Transverse colon (tissue), 4 donors: ENCODE measurements at regions not wholly inside any gene's neighbourhood (a gene's known extent, or its start where the extent isn't known, plus 50 kb on each side); places are given as distances from the start of the nearest gene placed in this dataset.

Experiments
- DNase-seq: peaks from one replicate; pipeline ENCODE4 v3.0.0-alpha.2; 2019
- H3K27ac ChIP-seq, 4 donors: fragments of 200-600 bp; sonication (generic); 2 replicates each; pipeline ENCODE4 v1.5.1; 2016 to 2018; ENCODE audit warnings: inconsistent platforms in 4 of 4
- H3K27me3 ChIP-seq: fragments of 200-600 bp; sonication (generic); 2 replicates; pipeline ENCODE4 v1.5.1; 2017; ENCODE audit warnings: inconsistent platforms
- H3K36me3 ChIP-seq, 4 donors: fragments of 200-600 bp; sonication (generic); 2 replicates each; pipeline ENCODE4 v1.5.1; 2017 to 2019; ENCODE audit warnings: inconsistent platforms in 4 of 4
- H3K4me1 ChIP-seq, 4 donors: fragments of 200-600 bp; sonication (generic); 2 replicates each; pipeline ENCODE4 v1.5.1; 2017 to 2020; ENCODE audit warnings: inconsistent platforms in 4 of 4
- H3K4me3 ChIP-seq, 4 donors: fragments of 200-600 bp; sonication (generic); 1 replicate in 1 of 4; 2 replicates in 3 of 4; pipeline versions ENCODE4 v1.5.1 to v1.6.1; 2017 to 2019; ENCODE audit warnings: inconsistent platforms in 4 of 4
- H3K9me3 ChIP-seq, 2 donors: fragments of 200-600 bp; sonication (generic); 2 replicates each; pipeline ENCODE4 v1.5.1; 2017 to 2019; ENCODE audit warnings: inconsistent platforms in 2 of 2
- CTCF ChIP-seq, 5 experiments: fragments of 200-600 bp in 3 of 5; fragments of 450-650 bp in 2 of 5; sonication (generic) in 3 of 5; IDR thresholded peaks; 1 replicate in 2 of 5; 2 replicates in 3 of 5; pipeline ENCODE4 v1.5.1; 2016 to 2017; ENCODE audit warnings: antibody characterized with exemption in 5 of 5, inconsistent platforms in 3 of 5, mild to moderate bottlenecking in 2 of 5, moderate library complexity in 1 of 5
- EP300 ChIP-seq: sonication (generic); formaldehyde crosslinking; IDR thresholded peaks from one replicate; pipeline ENCODE4 v1.6.1; 2017; ENCODE audit warnings: antibody characterized with exemption, low read depth
- POLR2A ChIP-seq: fragments of 450-650 bp; IDR thresholded peaks from one replicate; pipeline ENCODE4 v1.6.1; 2016; ENCODE audit warnings: antibody characterized with exemption, mild to moderate bottlenecking, moderate library complexity
- POLR2AphosphoS5 ChIP-seq, 3 donors: sonication (generic); formaldehyde crosslinking; IDR thresholded peaks; one replicate each; pipeline ENCODE4 v1.6.1; 2016; ENCODE audit warnings: antibody characterized with exemption in 3 of 3
- WGBS, 2 donors: methylation state at CpG; one replicate each; pipeline ENCODE4 v1.1.5; 2018; ENCODE audit warnings: low coverage in 1 of 2; 5-methylcytosine and 5-hydroxymethylcytosine counted together
- in situ Hi-C, 4 donors: fragments of 200-750 bp; cut with MboI; loops; one replicate each; pipeline versions ENCODE4 v1.15.0 to v1.15.1; 2017; ENCODE audit warnings: low sequenced_read_pairs in 3 of 4, low pct_ligation_motif_present in 1 of 4, low pct_unique_long_range_greater_than_20kb in 1 of 4
- intact Hi-C: fragments of 100-400 bp; cut with DNase I; formaldehyde crosslinking; loops from one replicate; pipeline ENCODE4 v1.15.1; 2023; ENCODE audit warnings: low total_unique reads

DNA sequence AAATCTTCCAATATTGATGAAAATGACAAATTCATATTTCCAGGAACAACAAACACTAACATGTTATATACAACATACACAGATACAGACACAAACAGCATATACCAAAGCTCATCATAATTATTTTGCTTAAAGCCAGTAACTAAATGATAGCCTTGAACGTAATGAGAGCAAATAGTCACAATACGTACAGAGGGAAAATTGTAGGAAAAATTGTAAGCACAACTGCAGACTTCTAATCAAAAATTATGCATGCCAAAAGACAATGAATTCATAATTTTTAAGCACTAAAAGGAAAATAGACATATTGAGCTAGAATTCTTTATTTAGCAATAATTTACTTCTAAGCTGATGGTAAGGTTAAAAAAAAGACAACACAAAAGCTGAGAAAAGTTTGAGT, 1466.9 kb upstream of the CELF2 start:
- H3K4me3 ChIP-seq: no peak overlapping the region
- WGBS, 2 donors: 88% methylated on average over 2 of the region's 2 CpGs
- H3K27me3 ChIP-seq: no peaks in the 10 kb centered on the region
- peaks cover 0 to 9% (median 0%) of the 10 kb centered on the region in 4 donors for H3K4me1 ChIP-seq
- H3K9me3 ChIP-seq: peaks cover 0 to 7% of the 10 kb centered on the region in 2 donors
- DNase-seq: no peak
- H3K27ac ChIP-seq: no peak overlapping the region
- no peaks in the 10 kb centered on the region for H3K36me3 ChIP-seq
- in situ Hi-C loops: no loop called here
- intact Hi-C loops: no loop called here
- TF ChIP-seq EP300 (no peak), CTCF (IDR thresholded peaks at IDR 0.05) (no peak), POLR2A (no peak), POLR2AphosphoS5 (IDR thresholded peaks at IDR 0.05) (no peak)

DNA sequence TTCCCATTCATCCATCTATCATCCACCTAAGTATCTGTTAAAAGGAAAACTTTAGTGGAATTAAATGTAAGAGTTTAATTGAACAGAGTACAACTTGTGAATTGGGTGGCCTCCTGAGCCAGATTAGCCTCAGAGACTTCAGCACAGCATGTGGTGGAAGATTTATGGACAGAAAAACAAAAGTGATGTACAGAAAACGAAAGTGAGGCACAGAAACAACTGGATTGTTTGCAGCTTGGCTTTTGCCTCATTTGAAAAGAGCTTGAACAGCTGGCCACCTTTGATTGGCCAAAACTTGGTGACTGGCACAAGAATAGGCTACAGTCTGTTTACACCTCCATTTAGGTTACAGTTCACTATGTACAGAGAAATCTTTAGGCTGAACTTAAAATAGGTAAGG, 1463.4 kb upstream of the CELF2 start:
- Histone ChIP-seq H3K27me3 (no peaks in the 10 kb centered on the region), H3K9me3 (peaks cover 0 to 7% of the 10 kb centered on the region in 2 donors), H3K4me1 (peaks cover 0 to 6% (median 0%) of the 10 kb centered on the region in 4 donors), H3K27ac (no peak overlapping the region), H3K4me3 (no peak overlapping the region), H3K36me3 (no peaks in the 10 kb centered on the region)
- in situ Hi-C loops (no loop called here), intact Hi-C loops (no loop called here)
- no peak for TF ChIP-seq POLR2AphosphoS5 (IDR thresholded peaks at IDR 0.05)
- no peak for TF ChIP-seq EP300
- no peak for TF ChIP-seq POLR2A
- 13 to 38% methylated on average over 1 of the region's 1 CpG for WGBS, 2 donors
- no peak for DNase-seq

DNA sequence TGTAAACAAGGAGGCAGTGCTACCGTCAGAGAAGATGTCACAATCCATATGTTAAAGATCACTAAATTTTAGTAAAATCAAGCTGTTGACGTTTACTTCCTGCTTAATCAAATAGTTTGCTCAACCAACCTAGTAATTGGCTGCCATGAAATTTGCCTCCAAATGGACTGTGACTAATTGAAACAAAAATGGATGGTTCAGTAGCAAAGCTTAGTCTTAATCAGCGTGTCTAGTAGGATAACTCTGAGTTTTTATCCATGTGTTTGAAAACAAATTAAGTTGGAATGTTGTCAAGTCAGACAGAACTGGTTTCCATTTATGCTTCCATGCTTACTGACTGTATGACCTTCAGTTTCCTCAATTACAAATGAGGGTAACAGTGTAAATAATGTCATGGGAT, 1456.7 kb upstream of the CELF2 start:
- no peak for DNase-seq
- WGBS, 2 donors: 46 to 51% methylated on average over 2 to 3 of the region's 3 CpGs
- Histone ChIP-seq H3K4me1 (peaks cover 0 to 6% (median 0%) of the 10 kb centered on the region in 4 donors), H3K4me3 (no peak overlapping the region), H3K27ac (no peak overlapping the region), H3K9me3 (no peaks in the 10 kb centered on the region), H3K36me3 (no peaks in the 10 kb centered on the region), H3K27me3 (no peaks in the 10 kb centered on the region)
- TF ChIP-seq POLR2AphosphoS5 (IDR thresholded peaks at IDR 0.05) (no peak), POLR2A (no peak), EP300 (no peak), CTCF (IDR thresholded peaks at IDR 0.05) (no peak)
- intact Hi-C loops (no loop called here), in situ Hi-C loops (no loop called here)

GRCh38 chr10:9561821-9562505, 1455.7 kb upstream of the CELF2 start:
- no peaks in the 10 kb centered on the region for H3K36me3 ChIP-seq
- in situ Hi-C loops (no loop called here), intact Hi-C loops (no loop called here)
- no peak overlapping the region for H3K27ac ChIP-seq
- H3K27me3 ChIP-seq: no peaks in the 10 kb centered on the region
- no peak for DNase-seq
- no peak overlapping the region for H3K4me3 ChIP-seq
- H3K9me3 ChIP-seq: no peaks in the 10 kb centered on the region
- TF ChIP-seq EP300: no peak
- peaks cover 0 to 6% (median 0%) of the 10 kb centered on the region in 4 donors for H3K4me1 ChIP-seq
- WGBS, 2 donors: 13 to 20% methylated on average over 1 of the region's 1 CpG

DNA sequence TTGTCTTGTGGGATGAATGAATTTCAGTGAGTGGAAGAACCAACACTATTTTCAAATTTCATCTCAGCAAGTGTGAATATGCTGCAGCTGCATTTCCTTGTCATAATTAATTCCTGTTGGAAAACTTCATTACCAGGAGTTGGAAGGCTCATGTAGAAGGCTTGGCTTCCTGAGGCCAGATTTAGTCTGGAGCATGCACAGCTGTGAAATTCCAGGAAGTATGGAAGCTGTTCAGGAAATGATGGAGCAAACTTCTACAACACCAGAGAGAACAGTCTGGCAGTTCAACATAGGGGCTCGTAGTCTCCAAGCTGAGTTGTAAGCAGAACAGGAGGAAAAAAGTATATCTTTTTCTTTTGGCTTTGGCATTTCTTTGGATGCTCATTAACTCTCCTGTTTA, 1439.9 kb upstream of the CELF2 start:
- Histone ChIP-seq H3K4me1 (peaks cover 0 to 7% (median 0%) of the 10 kb centered on the region in 4 donors), H3K27me3 (no peaks in the 10 kb centered on the region), H3K4me3 (no peak overlapping the region), H3K27ac (peak overlapping the region in 1 of 4 donors; percentile 64), H3K9me3 (no peaks in the 10 kb centered on the region), H3K36me3 (no peaks in the 10 kb centered on the region)
- in situ Hi-C loops (no loop called here), intact Hi-C loops (no loop called here)
- TF ChIP-seq POLR2A: no peak
- TF ChIP-seq EP300: no peak
- TF ChIP-seq CTCF (IDR thresholded peaks at IDR 0.05): no peak
- no peak for TF ChIP-seq POLR2AphosphoS5 (IDR thresholded peaks at IDR 0.05)
- WGBS, 2 donors: 20 to 50% methylated on average over 1 of the region's 1 CpG
- no peak for DNase-seq
